ENCODE measurements at regions not wholly inside any gene's neighbourhood (a gene's known extent, or its start where the extent isn't known, plus 50 kb on each side); places are given as distances from the start of the nearest gene placed in this dataset.

DNA sequence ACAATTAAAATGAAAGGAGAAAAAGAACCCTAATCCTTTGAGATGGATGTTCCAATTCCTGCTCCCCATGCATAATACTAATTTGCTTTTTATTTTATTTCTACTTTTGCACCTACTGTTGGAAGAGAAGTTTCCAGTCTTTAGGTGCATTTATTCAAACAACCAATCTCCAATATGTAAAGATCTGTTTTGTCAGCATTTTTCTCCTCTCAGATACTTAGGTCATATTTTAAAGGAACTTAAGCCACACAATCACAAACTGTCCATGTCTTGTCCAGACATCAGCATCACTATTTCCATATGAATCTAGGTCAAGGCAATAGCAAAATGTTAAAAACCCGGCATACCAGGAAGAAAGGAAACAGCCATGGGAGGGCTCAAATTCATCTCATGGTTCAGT, 1023.2 kb downstream of the BCL11A start:
- Histone ChIP-seq H3K4me1 (ENCODE audit: low read length) (no peaks in the 10 kb centered on the region), H3K79me2 (ENCODE audit: low read length) (no peaks in the 10 kb centered on the region), H3K27me3 (ENCODE audit: low read depth, low read length) (no peaks in the 10 kb centered on the region), H2AFZ (ENCODE audit: low read depth, low read length) (no peak overlapping the region), H3K9me3 (ENCODE audit: insufficient read depth, low read length) (no peaks in the 10 kb centered on the region), H3K9ac (ENCODE audit: low read length) (no peak overlapping the region), H3K4me3 (ENCODE audit: low read length) (no peak overlapping the region), H4K20me1 (ENCODE audit: insufficient read depth, low read length) (no peaks in the 10 kb centered on the region), H3K4me2 (ENCODE audit: low read length) (no peak overlapping the region), H3K36me3 (replicated peaks; ENCODE audit: low read depth, low read length) (no peaks in the 10 kb centered on the region), H3K27ac (ENCODE audit: low read length) (no peak overlapping the region)
- no peak for TF ChIP-seq EZH2phosphoT487 (IDR thresholded peaks at IDR 0.05; ENCODE audit: low read depth)
- TF ChIP-seq, protein P1, sequence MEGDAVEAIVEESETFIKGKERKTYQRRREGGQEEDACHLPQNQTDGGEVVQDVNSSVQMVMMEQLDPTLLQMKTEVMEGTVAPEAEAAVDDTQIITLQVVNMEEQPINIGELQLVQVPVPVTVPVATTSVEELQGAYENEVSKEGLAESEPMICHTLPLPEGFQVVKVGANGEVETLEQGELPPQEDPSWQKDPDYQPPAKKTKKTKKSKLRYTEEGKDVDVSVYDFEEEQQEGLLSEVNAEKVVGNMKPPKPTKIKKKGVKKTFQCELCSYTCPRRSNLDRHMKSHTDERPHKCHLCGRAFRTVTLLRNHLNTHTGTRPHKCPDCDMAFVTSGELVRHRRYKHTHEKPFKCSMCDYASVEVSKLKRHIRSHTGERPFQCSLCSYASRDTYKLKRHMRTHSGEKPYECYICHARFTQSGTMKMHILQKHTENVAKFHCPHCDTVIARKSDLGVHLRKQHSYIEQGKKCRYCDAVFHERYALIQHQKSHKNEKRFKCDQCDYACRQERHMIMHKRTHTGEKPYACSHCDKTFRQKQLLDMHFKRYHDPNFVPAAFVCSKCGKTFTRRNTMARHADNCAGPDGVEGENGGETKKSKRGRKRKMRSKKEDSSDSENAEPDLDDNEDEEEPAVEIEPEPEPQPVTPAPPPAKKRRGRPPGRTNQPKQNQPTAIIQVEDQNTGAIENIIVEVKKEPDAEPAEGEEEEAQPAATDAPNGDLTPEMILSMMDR (IDR thresholded peaks at IDR 0.05; ENCODE audit: low read depth, low read length) = no peak

DNA sequence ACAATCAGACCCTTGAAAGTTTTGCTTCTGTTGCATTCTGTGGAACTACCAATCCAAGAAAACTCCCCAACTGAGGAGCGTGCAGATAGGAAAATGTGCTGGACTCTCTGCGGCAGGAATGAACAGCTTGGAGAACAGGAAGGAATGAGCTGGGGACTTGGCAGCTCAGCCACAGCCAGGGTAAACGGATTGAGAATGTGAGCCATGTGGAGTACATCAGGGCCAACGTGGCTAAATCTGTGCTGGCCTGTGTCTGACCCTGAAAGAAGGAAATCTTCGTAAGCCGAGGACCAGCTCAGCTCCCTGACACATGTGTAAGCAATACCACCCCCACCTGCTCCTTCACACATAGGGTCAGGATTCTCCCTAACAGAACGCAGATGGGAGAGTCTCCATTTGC, 1023.7 kb downstream of the BCL11A start:
- Histone ChIP-seq H3K27ac (ENCODE audit: low read length) (no peak overlapping the region), H3K79me2 (ENCODE audit: low read length) (no peaks in the 10 kb centered on the region), H4K20me1 (ENCODE audit: insufficient read depth, low read length) (no peaks in the 10 kb centered on the region), H3K4me1 (ENCODE audit: low read length) (no peaks in the 10 kb centered on the region), H3K4me2 (ENCODE audit: low read length) (no peak overlapping the region), H3K36me3 (replicated peaks; ENCODE audit: low read depth, low read length) (no peaks in the 10 kb centered on the region), H2AFZ (ENCODE audit: low read depth, low read length) (no peak overlapping the region), H3K27me3 (ENCODE audit: low read depth, low read length) (no peaks in the 10 kb centered on the region), H3K9me3 (ENCODE audit: insufficient read depth, low read length) (no peaks in the 10 kb centered on the region), H3K4me3 (ENCODE audit: low read length) (no peak overlapping the region), H3K9ac (ENCODE audit: low read length) (no peak overlapping the region)
- no peak for TF ChIP-seq EZH2phosphoT487 (IDR thresholded peaks at IDR 0.05; ENCODE audit: low read depth)
- TF ChIP-seq, protein P1 (IDR thresholded peaks at IDR 0.05; ENCODE audit: low read depth, low read length) = no peak

DNA sequence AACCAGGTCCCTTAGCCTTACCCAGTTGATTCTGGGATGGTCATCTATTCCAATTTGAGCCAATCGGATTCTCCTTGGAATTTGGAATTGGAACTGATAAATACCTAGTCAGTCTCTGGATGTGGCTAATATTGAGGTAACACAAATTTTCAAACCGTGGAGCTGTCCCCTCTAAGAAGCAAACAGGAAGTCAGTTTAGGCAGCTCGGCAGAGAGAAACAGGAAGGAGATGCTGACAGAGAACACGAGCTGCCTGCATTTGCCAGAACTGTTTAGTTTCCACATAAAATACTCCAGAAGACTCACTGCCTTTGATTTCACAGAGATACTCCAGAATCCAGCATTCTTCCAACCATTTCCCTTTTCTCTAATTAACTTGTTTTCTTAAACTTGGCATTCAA, 1024.9 kb downstream of the BCL11A start:
- Histone ChIP-seq H3K4me2 (ENCODE audit: low read length) (no peak overlapping the region), H3K9me3 (ENCODE audit: insufficient read depth, low read length) (no peaks in the 10 kb centered on the region), H3K27ac (ENCODE audit: low read length) (no peak overlapping the region), H4K20me1 (ENCODE audit: insufficient read depth, low read length) (no peaks in the 10 kb centered on the region), H3K36me3 (replicated peaks; ENCODE audit: low read depth, low read length) (no peaks in the 10 kb centered on the region), H2AFZ (ENCODE audit: low read depth, low read length) (peak overlapping the region; percentile 84; the same call in 1 of the 2 replicates), H3K9ac (ENCODE audit: low read length) (no peak overlapping the region), H3K4me3 (ENCODE audit: low read length) (no peak overlapping the region), H3K4me1 (ENCODE audit: low read length) (no peaks in the 10 kb centered on the region), H3K79me2 (ENCODE audit: low read length) (no peaks in the 10 kb centered on the region), H3K27me3 (ENCODE audit: low read depth, low read length) (no peaks in the 10 kb centered on the region)
- TF ChIP-seq, protein P1 (IDR thresholded peaks at IDR 0.05; ENCODE audit: low read depth, low read length) = no peak
- no peak for TF ChIP-seq EZH2phosphoT487 (IDR thresholded peaks at IDR 0.05; ENCODE audit: low read depth)

DNA sequence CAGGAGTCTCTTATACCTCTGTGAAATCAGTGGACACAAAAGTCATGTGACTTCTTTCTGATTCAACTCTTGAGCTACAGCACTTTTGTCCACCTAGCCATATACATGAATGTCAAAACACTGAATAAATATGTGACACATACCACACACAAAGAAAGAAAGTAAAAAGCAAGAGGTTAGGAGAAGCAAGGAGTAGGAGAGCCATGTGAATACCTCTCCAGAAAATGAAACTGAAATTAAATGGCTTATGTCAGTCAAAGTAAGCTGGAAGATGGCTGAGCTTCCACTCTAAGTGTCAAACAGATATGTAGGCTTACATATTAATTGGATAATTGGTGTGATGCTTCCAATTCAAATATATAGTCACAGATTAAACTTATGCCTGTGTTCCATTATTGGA, 1050.5 kb downstream of the BCL11A start:
- no peak overlapping the region for H3K4me2 ChIP-seq (ENCODE audit: low read length)
- no peak overlapping the region for H2AFZ ChIP-seq (ENCODE audit: low read depth, low read length)
- no peaks in the 10 kb centered on the region for H3K79me2 ChIP-seq (ENCODE audit: low read length)
- no peaks in the 10 kb centered on the region for H3K27me3 ChIP-seq (ENCODE audit: low read depth, low read length)
- no peaks in the 10 kb centered on the region for H3K4me1 ChIP-seq (ENCODE audit: low read length)
- H3K9ac ChIP-seq (ENCODE audit: low read length) = no peak overlapping the region
- TF ChIP-seq EZH2phosphoT487 (IDR thresholded peaks at IDR 0.05; ENCODE audit: low read depth) = no peak
- TF ChIP-seq, protein P1 (IDR thresholded peaks at IDR 0.05; ENCODE audit: low read depth, low read length) = no peak
- H4K20me1 ChIP-seq (ENCODE audit: insufficient read depth, low read length) = no peaks in the 10 kb centered on the region
- no peaks in the 10 kb centered on the region for H3K36me3 ChIP-seq (replicated peaks; ENCODE audit: low read depth, low read length)
- H3K4me3 ChIP-seq (ENCODE audit: low read length) = no peak overlapping the region
- H3K27ac ChIP-seq (ENCODE audit: low read length) = no peak overlapping the region
- H3K9me3 ChIP-seq (ENCODE audit: insufficient read depth, low read length) = no peaks in the 10 kb centered on the region

All from OCI-LY3 (cell line).